ENCODE measurements at regions not wholly inside any gene's neighbourhood (a gene's known extent, or its start where the extent isn't known, plus 50 kb on each side); places are given as distances from the start of the nearest gene placed in this dataset.

DNA sequence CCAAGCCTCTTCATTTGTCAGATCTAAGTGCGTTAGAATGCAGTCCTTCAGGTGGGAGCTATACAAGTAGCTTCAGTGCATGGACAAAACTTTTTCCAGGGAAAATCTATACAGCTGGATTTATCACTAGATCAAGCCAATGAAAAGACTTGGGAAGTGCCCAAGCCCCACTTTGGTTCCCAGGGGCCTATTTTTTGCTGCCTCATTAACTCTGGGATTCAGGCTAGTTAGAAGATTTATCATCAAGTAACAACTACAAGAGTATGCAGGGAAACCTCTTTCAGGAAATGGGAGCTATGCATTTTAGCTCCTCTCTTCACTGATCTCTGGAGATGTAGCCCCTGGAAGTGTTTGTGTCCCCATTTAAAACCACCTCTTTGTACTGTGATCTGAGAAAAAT lies 908.8 kb downstream of the SQOR start:
- H3F3A ChIP-seq (ENCODE audit: control insufficient read depth, insufficient read depth): no peaks in the 10 kb centered on the region
- H3K27ac ChIP-seq (ENCODE audit: low read depth, low read length): no peak overlapping the region
- H3K4me3 ChIP-seq (ENCODE audit: low read length): no peak overlapping the region
- TF ChIP-seq, protein P1, sequence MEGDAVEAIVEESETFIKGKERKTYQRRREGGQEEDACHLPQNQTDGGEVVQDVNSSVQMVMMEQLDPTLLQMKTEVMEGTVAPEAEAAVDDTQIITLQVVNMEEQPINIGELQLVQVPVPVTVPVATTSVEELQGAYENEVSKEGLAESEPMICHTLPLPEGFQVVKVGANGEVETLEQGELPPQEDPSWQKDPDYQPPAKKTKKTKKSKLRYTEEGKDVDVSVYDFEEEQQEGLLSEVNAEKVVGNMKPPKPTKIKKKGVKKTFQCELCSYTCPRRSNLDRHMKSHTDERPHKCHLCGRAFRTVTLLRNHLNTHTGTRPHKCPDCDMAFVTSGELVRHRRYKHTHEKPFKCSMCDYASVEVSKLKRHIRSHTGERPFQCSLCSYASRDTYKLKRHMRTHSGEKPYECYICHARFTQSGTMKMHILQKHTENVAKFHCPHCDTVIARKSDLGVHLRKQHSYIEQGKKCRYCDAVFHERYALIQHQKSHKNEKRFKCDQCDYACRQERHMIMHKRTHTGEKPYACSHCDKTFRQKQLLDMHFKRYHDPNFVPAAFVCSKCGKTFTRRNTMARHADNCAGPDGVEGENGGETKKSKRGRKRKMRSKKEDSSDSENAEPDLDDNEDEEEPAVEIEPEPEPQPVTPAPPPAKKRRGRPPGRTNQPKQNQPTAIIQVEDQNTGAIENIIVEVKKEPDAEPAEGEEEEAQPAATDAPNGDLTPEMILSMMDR (IDR thresholded peaks at IDR 0.05; ENCODE audit: low read depth, low read length, poor library complexity, severe bottlenecking): no peak
- no peak for TF ChIP-seq EZH2phosphoT487 (IDR thresholded peaks at IDR 0.05; ENCODE audit: borderline replicate concordance, low read length)
- H3K4me2 ChIP-seq (ENCODE audit: low read length): no peak overlapping the region
- no peaks in the 10 kb centered on the region for H3K79me2 ChIP-seq (ENCODE audit: control insufficient read depth, low read length)
- H3K27me3 ChIP-seq (ENCODE audit: control insufficient read depth, low read length): no peaks in the 10 kb centered on the region
- H3K4me1 ChIP-seq (ENCODE audit: control insufficient read depth, low read length): no peaks in the 10 kb centered on the region
- no peaks in the 10 kb centered on the region for H4K20me1 ChIP-seq (ENCODE audit: control insufficient read depth, insufficient read depth, low read depth, low read length)
- no peaks in the 10 kb centered on the region for H3K36me3 ChIP-seq (ENCODE audit: control insufficient read depth, low read length)
- no peaks in the 10 kb centered on the region; the same call in 1 of the 2 replicates for H3K9me3 ChIP-seq (ENCODE audit: control insufficient read depth, insufficient read depth, low read length)
- H3K9me2 ChIP-seq (replicated peaks; ENCODE audit: control insufficient read depth, low read length): no peaks in the 10 kb centered on the region

DNA sequence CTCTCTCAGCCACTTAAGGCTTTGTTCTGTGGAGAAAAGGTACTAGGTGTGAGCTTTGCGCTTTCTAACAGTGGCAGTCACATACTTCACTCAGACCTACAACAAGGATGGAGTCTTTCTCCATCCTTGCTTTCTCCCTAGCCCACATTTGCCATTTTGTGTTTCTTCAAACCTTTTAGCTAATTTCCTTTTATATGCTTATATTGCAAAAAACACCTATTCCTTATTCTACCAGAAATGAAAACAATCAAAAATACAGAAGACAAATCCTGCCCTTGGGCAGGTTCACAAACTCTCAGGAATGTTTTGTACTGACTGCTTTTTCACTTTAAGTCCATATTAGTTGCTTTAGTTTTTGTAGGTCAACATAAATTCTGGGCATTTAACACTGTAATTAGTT lies 914.2 kb downstream of the SQOR start:
- Histone ChIP-seq H3K27ac (ENCODE audit: low read depth, low read length) (no peak overlapping the region), H3K4me1 (ENCODE audit: control insufficient read depth, low read length) (no peaks in the 10 kb centered on the region), H3K36me3 (ENCODE audit: control insufficient read depth, low read length) (no peaks in the 10 kb centered on the region), H3K9me3 (ENCODE audit: control insufficient read depth, insufficient read depth, low read length) (0 out of 2 replicates have a peak, but pooled peaks cover 3% of the 10 kb centered on the region), H3F3A (ENCODE audit: control insufficient read depth, insufficient read depth) (no peaks in the 10 kb centered on the region), H3K9me2 (replicated peaks; ENCODE audit: control insufficient read depth, low read length) (no peaks in the 10 kb centered on the region), H3K4me2 (ENCODE audit: low read length) (no peak overlapping the region), H3K4me3 (ENCODE audit: low read length) (no peak overlapping the region), H4K20me1 (ENCODE audit: control insufficient read depth, insufficient read depth, low read depth, low read length) (no peaks in the 10 kb centered on the region), H3K27me3 (ENCODE audit: control insufficient read depth, low read length) (no peaks in the 10 kb centered on the region), H3K79me2 (ENCODE audit: control insufficient read depth, low read length) (no peaks in the 10 kb centered on the region)
- no peak for TF ChIP-seq EZH2phosphoT487 (IDR thresholded peaks at IDR 0.05; ENCODE audit: borderline replicate concordance, low read length)
- TF ChIP-seq, protein P1 (IDR thresholded peaks at IDR 0.05; ENCODE audit: low read depth, low read length, poor library complexity, severe bottlenecking): no peak

DNA sequence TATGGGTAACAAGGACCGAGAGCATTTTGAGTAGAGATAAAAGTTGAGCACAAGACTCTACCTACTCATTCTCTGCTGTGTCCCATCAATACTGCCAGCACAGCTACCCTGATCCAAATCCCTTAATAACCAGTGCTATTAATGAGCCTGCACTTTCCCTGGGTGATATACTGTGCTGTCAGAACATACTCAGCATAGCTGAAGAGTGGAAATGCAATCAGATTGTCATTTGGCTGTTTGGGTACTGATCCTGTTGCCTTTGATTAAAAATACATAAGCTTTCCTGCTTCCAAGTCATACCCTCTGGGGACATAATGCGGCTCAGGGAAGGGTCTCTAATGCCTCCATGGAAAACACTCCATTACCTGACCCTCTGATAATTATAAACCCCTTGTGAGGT lies 917.5 kb downstream of the SQOR start:
- Histone ChIP-seq H3K27ac (ENCODE audit: low read depth, low read length) (no peak overlapping the region), H3K4me3 (ENCODE audit: low read length) (no peak overlapping the region), H3F3A (ENCODE audit: control insufficient read depth, insufficient read depth) (no peaks in the 10 kb centered on the region), H3K27me3 (ENCODE audit: control insufficient read depth, low read length) (no peaks in the 10 kb centered on the region), H3K36me3 (ENCODE audit: control insufficient read depth, low read length) (no peaks in the 10 kb centered on the region), H3K4me1 (ENCODE audit: control insufficient read depth, low read length) (no peaks in the 10 kb centered on the region), H3K79me2 (ENCODE audit: control insufficient read depth, low read length) (no peaks in the 10 kb centered on the region), H3K9me3 (ENCODE audit: control insufficient read depth, insufficient read depth, low read length) (0 out of 2 replicates have a peak, but pooled peaks cover 3% of the 10 kb centered on the region), H4K20me1 (ENCODE audit: control insufficient read depth, insufficient read depth, low read depth, low read length) (no peaks in the 10 kb centered on the region), H3K9me2 (replicated peaks; ENCODE audit: control insufficient read depth, low read length) (no peaks in the 10 kb centered on the region), H3K4me2 (ENCODE audit: low read length) (no peak overlapping the region)
- TF ChIP-seq EZH2phosphoT487 (IDR thresholded peaks at IDR 0.05; ENCODE audit: borderline replicate concordance, low read length): no peak
- TF ChIP-seq, protein P1 (IDR thresholded peaks at IDR 0.05; ENCODE audit: low read depth, low read length, poor library complexity, severe bottlenecking): no peak
